IMR-90 (cell line): ENCODE measurements at regions not wholly inside any gene's neighbourhood (a gene's known extent, or its start where the extent isn't known, plus 50 kb on each side); places are given as distances from the start of the nearest gene placed in this dataset.

Experiments
- ATAC-seq: fragments of 200-7000 bp; cut with Tn5 transposase; 2 replicates; pipeline ENCODE4 v1.9.1; 2020; ENCODE audit warnings: low read depth, mild to moderate bottlenecking, moderate library complexity
- BruUV-seq: library from RNA; stranded (reverse); fragments of 400-500 nt; replicated peaks from 2 replicates; lab custom pipeline; 2021; lab: Mats Ljungman, UMichigan
- CTCF ChIA-PET: fragments of 300-600 bp; formaldehyde crosslinking; extraction: SDS; loops from one replicate; lab custom pipeline; 2021; ENCODE audit warnings: antibody characterized with exemption; lab: Yijun Ruan, JAX
- POLR2A ChIA-PET: fragments of 300-600 bp; sonication (Branson Sonifier 250); formaldehyde crosslinking; loops from one replicate; lab custom pipeline; 2022; ENCODE audit warnings: antibody characterized with exemption; ENCODE audit not compliant: unreplicated experiment; lab: Charles Lee
- DNase-seq: peaks from one replicate; pipeline ENCODE4 v3.0.0; 2013
- H2AFZ ChIP-seq: replicated peaks from 2 replicates; pipeline ENCODE3; 2013; ENCODE audit warnings: low read length, mild to moderate bottlenecking; ENCODE audit not compliant: poor library complexity
- H2AK5ac ChIP-seq: 2 replicates; pipeline ENCODE4 v1.6.1; 2013; ENCODE audit warnings: low read depth, low read length, inconsistent platforms
- H2AK9ac ChIP-seq: replicated peaks from 2 replicates; pipeline ENCODE3; 2013; ENCODE audit warnings: mild to moderate bottlenecking, low read depth, low read length, moderate library complexity; ENCODE audit not compliant: poor library complexity
- H2BK120ac ChIP-seq: 2 replicates; pipeline ENCODE4 v1.6.1; 2013; ENCODE audit warnings: low read depth, low read length, inconsistent platforms
- H2BK15ac ChIP-seq: 3 replicates; pipeline ENCODE4 v1.6.1; 2013; ENCODE audit warnings: low read depth, low read length, inconsistent platforms
- H2BK20ac ChIP-seq: 2 replicates; pipeline ENCODE4 v1.6.1; 2013; ENCODE audit warnings: low read depth, mild to moderate bottlenecking, inconsistent platforms, low read length, moderate library complexity
- H2BK5ac ChIP-seq: 2 replicates; pipeline ENCODE4 v1.6.1; 2013; ENCODE audit warnings: mild to moderate bottlenecking, low read depth, low read length, inconsistent platforms; ENCODE audit not compliant: poor library complexity, severe bottlenecking
- H3K14ac ChIP-seq: replicated peaks from 2 replicates; pipeline ENCODE4 v1.6.1; 2013; ENCODE audit warnings: low read depth, low read length, inconsistent platforms
- H3K18ac ChIP-seq: 2 replicates; pipeline ENCODE4 v1.6.1; 2013; ENCODE audit warnings: low read depth, low read length, control low read depth
- H3K23ac ChIP-seq: 2 replicates; pipeline ENCODE4 v1.6.1; 2013; ENCODE audit warnings: low read depth, low read length, inconsistent platforms
- H3K27ac ChIP-seq: 2 replicates; pipeline ENCODE4 v1.5.1; 2013; ENCODE audit warnings: mild to moderate bottlenecking, control low read depth, low read length; ENCODE audit not compliant: insufficient read depth
- H3K27me3 ChIP-seq: 2 replicates; pipeline ENCODE4 v1.6.1; 2013; ENCODE audit warnings: low read length; ENCODE audit not compliant: control insufficient read depth, insufficient read depth
- H3K36me3 ChIP-seq: 2 replicates; pipeline ENCODE4 v1.6.1; 2013; ENCODE audit warnings: low read length, mixed read lengths; ENCODE audit not compliant: control insufficient read depth, insufficient read depth
- H3K4ac ChIP-seq: 2 replicates; pipeline ENCODE4 v1.6.1; 2013; ENCODE audit warnings: low read depth, low read length, inconsistent platforms
- H3K4me1 ChIP-seq: 2 replicates; pipeline ENCODE4 v1.6.1; 2013; ENCODE audit warnings: low read length, mixed read lengths; ENCODE audit not compliant: control insufficient read depth, insufficient read depth
- H3K4me2 ChIP-seq: 2 replicates; pipeline ENCODE4 v1.6.1; 2013; ENCODE audit warnings: low read depth, mild to moderate bottlenecking, control low read depth, low read length, moderate library complexity
- H3K4me3 ChIP-seq: 2 replicates; pipeline ENCODE4 v1.5.1; 2013; ENCODE audit warnings: low read depth, mild to moderate bottlenecking, control low read depth, low read length, moderate library complexity; ENCODE audit not compliant: insufficient read depth
- H3K56ac ChIP-seq: 2 replicates; pipeline ENCODE4 v1.6.1; 2013; ENCODE audit warnings: low read length, inconsistent platforms; ENCODE audit not compliant: insufficient read depth; ENCODE audit errors: extremely low read depth
- H3K79me1 ChIP-seq, 2 experiments: 2 replicates each; pipeline ENCODE4 v1.6.1; 2013; ENCODE audit warnings: low read length in 2 of 2, inconsistent platforms in 1 of 2, low read depth in 1 of 2
- H3K9ac ChIP-seq: 2 replicates; pipeline ENCODE4 v1.6.1; 2013; ENCODE audit warnings: low read depth, low read length, control low read depth
- H3K9me1 ChIP-seq: 2 replicates; pipeline ENCODE4 v1.6.1; 2013; ENCODE audit warnings: low read length, inconsistent platforms; ENCODE audit not compliant: insufficient read depth
- H3K9me3 ChIP-seq: 2 replicates; pipeline ENCODE4 v1.6.1; 2013; ENCODE audit warnings: low read length; ENCODE audit not compliant: control insufficient read depth, insufficient read depth
- H4K20me1 ChIP-seq: 2 replicates; pipeline ENCODE4 v1.6.1; 2013; ENCODE audit warnings: low read length, inconsistent platforms; ENCODE audit not compliant: insufficient read depth
- H4K5ac ChIP-seq: 2 replicates; pipeline ENCODE4 v1.6.1; 2013; ENCODE audit warnings: mild to moderate bottlenecking, low read depth, low read length, control low read depth
- H4K8ac ChIP-seq, 2 experiments: 2 replicates each; pipeline ENCODE4 v1.6.1; 2013; ENCODE audit warnings: low read depth in 2 of 2, low read length in 2 of 2, control low read depth in 1 of 2, inconsistent platforms in 1 of 2
- H4K91ac ChIP-seq: 2 replicates; pipeline ENCODE4 v1.6.1; 2013; ENCODE audit warnings: low read depth, low read length, inconsistent platforms; ENCODE audit not compliant: insufficient read depth
- CEBPB ChIP-seq: IDR thresholded peaks from 2 replicates; pipeline ENCODE4 v1.6.1; 2012; ENCODE audit warnings: low read depth, low read length, improper control_type of control experiment
- ELK1 ChIP-seq: fragments of 150-350 bp; IDR thresholded peaks from 2 replicates; pipeline ENCODE4 v1.6.1; 2016; ENCODE audit warnings: low read depth, mild to moderate bottlenecking, low read length, moderate library complexity, borderline replicate concordance
- MAFK ChIP-seq: IDR thresholded peaks from 2 replicates; pipeline ENCODE4 v1.6.1; 2012; ENCODE audit warnings: low read depth, low read length, improper control_type of control experiment
- MAZ ChIP-seq: IDR thresholded peaks from 2 replicates; pipeline ENCODE4 v1.6.1; 2012; ENCODE audit warnings: low read depth, mild to moderate bottlenecking, low read length, improper control_type of control experiment, moderate library complexity, borderline replicate concordance
- MXI1 ChIP-seq: IDR thresholded peaks from 2 replicates; pipeline ENCODE4 v1.6.1; 2012; ENCODE audit warnings: low read depth, mild to moderate bottlenecking, low read length, moderate library complexity, borderline replicate concordance
- NFE2L2 ChIP-seq: fragments of 150-350 bp; IDR thresholded peaks from 2 replicates; pipeline ENCODE4 v1.6.1; 2016; ENCODE audit warnings: low read depth, mild to moderate bottlenecking, low read length
- RAD21 ChIP-seq: IDR thresholded peaks from 2 replicates; pipeline ENCODE4 v1.6.1; 2012; ENCODE audit warnings: low read length, improper control_type of control experiment
- RFX5 ChIP-seq: IDR thresholded peaks from 2 replicates; pipeline ENCODE4 v1.8.0; 2012; ENCODE audit warnings: low read depth, mild to moderate bottlenecking, low read length, moderate library complexity
- dilution Hi-C: fragments of 300-500 bp; cut with HindIII; formaldehyde crosslinking; loops from one replicate; pipeline ENCODE4 v1.14.3; 2018; ENCODE audit warnings: low sequenced_read_pairs; ENCODE audit not compliant: unreplicated experiment
- in situ Hi-C: fragments of 300-500 bp; cut with MboI; formaldehyde crosslinking; loops from 3 replicates; pipeline ENCODE4 v1.14.3; 2019; ENCODE audit warnings: low sequenced_read_pairs, inconsistent platforms, mixed read lengths
- intact Hi-C: fragments of 100-400 bp; cut with micrococcal nuclease; formaldehyde crosslinking; loops from 2 replicates; pipeline ENCODE4 v1.10.0; 2022

- in situ Hi-C loops, result no loop called here
- Histone ChIP-seq H3K4me2 (no peak overlapping the region), H3K14ac (no peak overlapping the region), H2BK15ac (no peak overlapping the region), H3K56ac (no peak overlapping the region), H3K4me3 (no peak overlapping the region), H3K27ac (no peak overlapping the region), H4K5ac (no peak overlapping the region), H2AFZ (no peak overlapping the region), H2AK5ac (no peak overlapping the region), H2AK9ac (no peak overlapping the region), H3K27me3 (no peaks in the 10 kb centered on the region; the same call in 1 of the 2 replicates), H2BK20ac (no peak overlapping the region), H3K23ac (no peak overlapping the region), H3K9me3 (peaks cover 2% of the 10 kb centered on the region; the same call in 1 of the 2 replicates), H4K8ac (no peak overlapping the region), H4K20me1 (no peaks in the 10 kb centered on the region), H3K36me3 (no peaks in the 10 kb centered on the region), H3K18ac (no peak overlapping the region), H3K4me1 (no peaks in the 10 kb centered on the region), H3K9ac (no peak overlapping the region), H3K4ac (no peak overlapping the region), H3K79me1 (no peaks in the 10 kb centered on the region), H2BK120ac (no peak overlapping the region), H3K9me1 (no peaks in the 10 kb centered on the region), H2BK5ac (no peak overlapping the region), H4K91ac (no peak overlapping the region)
- ChIA-PET POLR2A (no interaction called here), CTCF (no interaction called here)
- BruUV-seq, result no TSS peak
- TF ChIP-seq ELK1, result no peak
- TF ChIP-seq MAZ, result no peak
- TF ChIP-seq NFE2L2, result no peak
- TF ChIP-seq RFX5, result no peak
- TF ChIP-seq MAFK, result no peak
- no peak for TF ChIP-seq MXI1
- TF ChIP-seq RAD21, result no peak
- TF ChIP-seq CEBPB, result no peak
- ATAC-seq (no peak), DNase-seq (no peak)
- intact Hi-C loops, result no loop called here
- dilution Hi-C loops, result no loop called here
Observed at GRCh38 chr7:42311195-42311594, 74.2 kb upstream of the GLI3 start.
